Ascending aorta (tissue), 2 donors: ENCODE measurements at regions not wholly inside any gene's neighbourhood (a gene's known extent, or its start where the extent isn't known, plus 50 kb on each side); places are given as distances from the start of the nearest gene placed in this dataset.

Experiments used
- DNase-seq, 2 donors: peaks; one replicate each; pipeline ENCODE4 v3.0.0-alpha.2; 2019; ENCODE audit warnings: low spot score in 2 of 2
- H3K27ac ChIP-seq, 2 donors: fragments of 200-600 bp; sonication (generic); one replicate each; pipeline ENCODE4 v1.5.1; 2016 to 2017; ENCODE audit warnings: mild to moderate bottlenecking in 1 of 2
- H3K27me3 ChIP-seq: fragments of 200-600 bp; sonication (generic); one replicate; pipeline ENCODE4 v1.5.1; 2017
- H3K36me3 ChIP-seq, 2 donors: fragments of 200-600 bp; sonication (generic); one replicate each; pipeline ENCODE4 v1.5.1; 2016
- H3K4me1 ChIP-seq, 2 donors: fragments of 200-600 bp; sonication (generic); one replicate each; pipeline ENCODE4 v1.5.1; 2016 to 2017; ENCODE audit warnings: mild to moderate bottlenecking in 1 of 2
- H3K4me3 ChIP-seq, 2 donors: fragments of 200-600 bp; sonication (generic); one replicate each; pipeline ENCODE4 v1.5.1; 2016 to 2017; ENCODE audit warnings: mild to moderate bottlenecking in 1 of 2
- H3K9me3 ChIP-seq, 2 donors: fragments of 200-600 bp; sonication (generic); one replicate each; pipeline ENCODE4 v1.5.1; 2016
- intact Hi-C: fragments of 100-400 bp; cut with DNase I; formaldehyde crosslinking; loops from one replicate; pipeline ENCODE4 v1.15.1; 2023
- TF ChIP-seq, protein P1 (sequence below), 3 experiments: fragments of 200-600 bp in 2 of 3; fragments of 450-650 bp in 1 of 3; sonication (generic) in 2 of 3; IDR thresholded peaks; one replicate each; pipeline ENCODE4 v1.5.1; 2016 to 2019; ENCODE audit warnings: antibody characterized with exemption in 3 of 3, mild to moderate bottlenecking in 1 of 3, moderate library complexity in 1 of 3

DNA sequence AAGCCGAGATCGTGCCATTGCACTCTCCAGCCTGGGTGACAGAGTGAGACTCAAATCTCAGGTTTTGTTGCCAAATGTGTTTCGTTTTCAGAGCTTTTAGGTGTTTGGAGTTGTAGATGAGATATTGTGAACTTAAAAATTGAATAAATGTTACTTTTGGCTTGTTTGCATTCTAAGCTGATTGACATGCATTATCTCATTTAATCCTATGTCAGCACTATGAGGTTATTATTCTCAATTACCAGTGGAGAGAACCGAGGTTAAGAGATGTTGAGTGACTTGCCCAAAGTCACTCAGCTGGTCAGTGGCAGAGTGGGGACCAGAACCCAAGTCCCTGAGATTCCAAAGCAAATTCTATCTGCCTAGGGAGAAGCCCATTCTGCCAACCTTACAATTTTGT is 72.6 kb upstream of the PIM1 start:
- Histone ChIP-seq H3K4me1 (peaks cover 0 to 3% of the 10 kb centered on the region in 2 donors), H3K9me3 (no peaks in the 10 kb centered on the region), H3K27ac (no peak overlapping the region), H3K27me3 (no peaks in the 10 kb centered on the region), H3K4me3 (no peak overlapping the region), H3K36me3 (no peaks in the 10 kb centered on the region)
- intact Hi-C loops, result no loop called here
- DNase-seq, result no peak
- TF ChIP-seq, protein P1, sequence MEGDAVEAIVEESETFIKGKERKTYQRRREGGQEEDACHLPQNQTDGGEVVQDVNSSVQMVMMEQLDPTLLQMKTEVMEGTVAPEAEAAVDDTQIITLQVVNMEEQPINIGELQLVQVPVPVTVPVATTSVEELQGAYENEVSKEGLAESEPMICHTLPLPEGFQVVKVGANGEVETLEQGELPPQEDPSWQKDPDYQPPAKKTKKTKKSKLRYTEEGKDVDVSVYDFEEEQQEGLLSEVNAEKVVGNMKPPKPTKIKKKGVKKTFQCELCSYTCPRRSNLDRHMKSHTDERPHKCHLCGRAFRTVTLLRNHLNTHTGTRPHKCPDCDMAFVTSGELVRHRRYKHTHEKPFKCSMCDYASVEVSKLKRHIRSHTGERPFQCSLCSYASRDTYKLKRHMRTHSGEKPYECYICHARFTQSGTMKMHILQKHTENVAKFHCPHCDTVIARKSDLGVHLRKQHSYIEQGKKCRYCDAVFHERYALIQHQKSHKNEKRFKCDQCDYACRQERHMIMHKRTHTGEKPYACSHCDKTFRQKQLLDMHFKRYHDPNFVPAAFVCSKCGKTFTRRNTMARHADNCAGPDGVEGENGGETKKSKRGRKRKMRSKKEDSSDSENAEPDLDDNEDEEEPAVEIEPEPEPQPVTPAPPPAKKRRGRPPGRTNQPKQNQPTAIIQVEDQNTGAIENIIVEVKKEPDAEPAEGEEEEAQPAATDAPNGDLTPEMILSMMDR (IDR thresholded peaks at IDR 0.05), result no peak

DNA sequence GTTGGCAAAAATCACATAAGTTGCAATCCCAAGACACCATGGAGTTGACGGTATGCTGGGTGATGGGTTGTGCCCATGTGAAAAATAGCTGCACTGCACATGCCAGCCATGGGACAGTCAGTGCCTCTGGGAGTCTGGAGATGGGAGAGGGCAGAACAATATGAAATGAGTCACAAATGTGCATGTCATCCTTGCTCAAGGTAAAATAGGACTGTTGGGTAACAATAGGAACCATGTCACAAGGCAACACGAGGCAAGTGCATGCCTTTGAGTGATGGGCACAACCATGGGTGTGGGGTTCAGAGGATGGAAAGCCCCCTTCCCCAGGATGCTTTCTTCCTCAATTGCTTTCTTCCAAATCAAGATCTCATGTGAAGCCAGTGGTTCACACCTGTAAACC is 70.5 kb upstream of the PIM1 start:
- TF ChIP-seq, protein P1 (IDR thresholded peaks at IDR 0.05), result no peak
- H3K27ac ChIP-seq, result no peak overlapping the region
- no peak overlapping the region for H3K4me3 ChIP-seq
- peaks cover 11% of the 10 kb centered on the region in 2 donors for H3K4me1 ChIP-seq
- no peaks in the 10 kb centered on the region for H3K36me3 ChIP-seq
- no peaks in the 10 kb centered on the region for H3K9me3 ChIP-seq
- intact Hi-C loops, result no loop called here
- no peak for DNase-seq
- H3K27me3 ChIP-seq, result no peaks in the 10 kb centered on the region

DNA sequence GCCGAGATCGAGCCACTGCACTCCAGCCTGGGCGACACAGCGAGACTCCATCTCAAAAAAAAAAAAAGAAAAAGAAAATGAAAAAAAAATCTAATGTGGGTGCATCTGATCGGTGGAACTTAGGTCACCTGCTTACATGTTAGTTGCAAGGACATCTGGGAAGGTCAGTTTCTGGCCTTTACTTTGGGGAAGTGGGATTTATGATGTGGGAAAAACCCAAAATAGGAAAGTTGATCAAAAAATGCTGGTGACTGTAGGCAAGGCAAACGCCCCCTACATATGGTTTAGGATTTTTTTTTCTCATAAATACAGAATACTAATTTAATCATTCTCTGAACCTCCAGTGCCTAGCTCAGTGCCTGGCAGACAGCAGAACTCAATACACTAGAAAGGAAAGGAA is 69.2 kb upstream of the PIM1 start:
- Histone ChIP-seq H3K4me3 (no peak overlapping the region), H3K36me3 (no peaks in the 10 kb centered on the region), H3K9me3 (no peaks in the 10 kb centered on the region), H3K27ac (no peak overlapping the region), H3K4me1 (peaks cover 11% of the 10 kb centered on the region in 2 donors), H3K27me3 (no peaks in the 10 kb centered on the region)
- intact Hi-C loops, result loop anchor here (2.0 to 5.0 kb wide), 2 partner anchors 50 to 113 kb away; partner anchors contain the start of gene MTCH1
- DNase-seq, result no peak
- TF ChIP-seq, protein P1 (IDR thresholded peaks at IDR 0.05), result no peak

DNA sequence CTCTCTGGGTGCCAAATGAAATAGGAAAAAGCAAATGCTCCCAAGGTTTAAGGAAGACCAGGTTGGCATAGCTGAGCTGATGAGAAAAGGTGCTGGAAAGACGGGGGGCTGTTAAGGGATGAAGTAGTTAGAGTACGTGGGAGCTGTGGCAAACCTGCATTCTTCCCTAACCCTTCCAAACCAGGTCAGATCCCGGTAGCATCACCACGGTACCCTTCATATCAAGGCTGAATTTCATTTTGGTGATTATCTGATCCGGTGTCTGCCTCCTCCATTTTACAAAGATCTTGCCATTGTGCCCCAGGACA is 68.0 kb upstream of the PIM1 start:
- peak overlapping the region; percentile 70 to 88 for H3K27ac ChIP-seq
- H3K4me3 ChIP-seq, result peak overlapping the region; percentile 7 to 62
- intact Hi-C loops, result loop anchor here (1.0 to 5.0 kb wide), 5 partner anchors 29 to 115 kb away; partner anchors contain the start of genes MTCH1 and PIM1
- no peak for DNase-seq
- TF ChIP-seq, protein P1 (IDR thresholded peaks at IDR 0.05), result no peak
- H3K4me1 ChIP-seq, result peaks cover 11% of the 10 kb centered on the region in 2 donors
- no peaks in the 10 kb centered on the region for H3K9me3 ChIP-seq
- no peaks in the 10 kb centered on the region for H3K27me3 ChIP-seq
- no peaks in the 10 kb centered on the region for H3K36me3 ChIP-seq

DNA sequence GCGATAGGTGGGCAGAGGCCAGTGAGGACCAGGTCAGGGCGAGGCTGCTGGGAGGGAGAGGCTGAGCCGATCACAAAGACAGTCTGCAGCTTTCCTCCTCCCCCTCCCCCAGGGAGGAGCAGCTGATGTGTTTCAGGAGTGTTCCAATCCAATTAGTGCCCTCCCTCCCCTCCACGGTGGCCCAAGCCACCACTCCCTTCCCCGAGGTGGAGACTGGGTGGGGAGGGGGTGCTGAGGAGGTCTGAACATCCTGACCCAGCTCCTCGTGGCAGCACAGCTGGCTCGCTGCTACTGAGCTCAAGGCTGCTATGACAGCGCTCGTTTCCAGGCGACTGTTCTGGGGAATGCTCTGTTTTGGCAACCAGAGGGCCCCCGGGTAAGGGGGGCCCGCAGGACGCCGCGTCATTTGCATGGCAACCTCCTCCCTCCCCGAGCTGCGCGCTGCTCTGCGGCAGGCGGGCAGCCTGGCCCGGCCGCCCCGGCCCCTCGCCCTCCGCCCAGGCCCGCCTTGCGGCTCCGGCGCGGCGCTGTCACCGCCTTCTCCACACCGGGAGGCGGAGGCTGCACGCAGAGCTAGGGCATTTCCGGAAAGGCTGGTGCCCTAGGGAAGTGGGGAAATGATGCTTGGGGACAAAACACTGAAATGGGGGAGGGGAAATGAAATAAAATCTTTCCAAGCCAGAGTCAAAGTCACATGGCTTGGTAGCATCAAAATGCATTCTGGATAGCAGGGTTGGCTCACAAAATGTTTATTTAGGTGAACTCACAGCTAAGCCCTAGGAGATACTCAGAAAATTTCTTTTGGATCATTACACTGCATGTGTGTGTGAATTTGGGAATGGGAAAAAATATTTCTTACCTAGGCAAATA is 67.4 kb upstream of the PIM1 start:
- H3K4me1 ChIP-seq, result peaks cover 11% of the 10 kb centered on the region in 2 donors
- no peaks in the 10 kb centered on the region for H3K27me3 ChIP-seq
- TF ChIP-seq, protein P1 (IDR thresholded peaks at IDR 0.05), result no peak
- peak overlapping the region; percentile 70 to 88 for H3K27ac ChIP-seq
- H3K36me3 ChIP-seq, result no peaks in the 10 kb centered on the region
- H3K4me3 ChIP-seq, result peak overlapping the region; percentile 7 to 62
- DNase-seq, result peak; percentile 70 to 96
- intact Hi-C loops, result loop anchor here (1.0 to 5.0 kb wide), 4 partner anchors 28 to 115 kb away; partner anchors contain the start of genes MTCH1 and PIM1
- no peaks in the 10 kb centered on the region for H3K9me3 ChIP-seq
